ENCODE measurements at regions not wholly inside any gene's neighbourhood (a gene's known extent, or its start where the extent isn't known, plus 50 kb on each side); places are given as distances from the start of the nearest gene placed in this dataset.

- TF ChIP-seq, protein P1, sequence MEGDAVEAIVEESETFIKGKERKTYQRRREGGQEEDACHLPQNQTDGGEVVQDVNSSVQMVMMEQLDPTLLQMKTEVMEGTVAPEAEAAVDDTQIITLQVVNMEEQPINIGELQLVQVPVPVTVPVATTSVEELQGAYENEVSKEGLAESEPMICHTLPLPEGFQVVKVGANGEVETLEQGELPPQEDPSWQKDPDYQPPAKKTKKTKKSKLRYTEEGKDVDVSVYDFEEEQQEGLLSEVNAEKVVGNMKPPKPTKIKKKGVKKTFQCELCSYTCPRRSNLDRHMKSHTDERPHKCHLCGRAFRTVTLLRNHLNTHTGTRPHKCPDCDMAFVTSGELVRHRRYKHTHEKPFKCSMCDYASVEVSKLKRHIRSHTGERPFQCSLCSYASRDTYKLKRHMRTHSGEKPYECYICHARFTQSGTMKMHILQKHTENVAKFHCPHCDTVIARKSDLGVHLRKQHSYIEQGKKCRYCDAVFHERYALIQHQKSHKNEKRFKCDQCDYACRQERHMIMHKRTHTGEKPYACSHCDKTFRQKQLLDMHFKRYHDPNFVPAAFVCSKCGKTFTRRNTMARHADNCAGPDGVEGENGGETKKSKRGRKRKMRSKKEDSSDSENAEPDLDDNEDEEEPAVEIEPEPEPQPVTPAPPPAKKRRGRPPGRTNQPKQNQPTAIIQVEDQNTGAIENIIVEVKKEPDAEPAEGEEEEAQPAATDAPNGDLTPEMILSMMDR (conservative IDR thresholded peaks at IDR 0.05; ENCODE audit: low read depth, low read length), result no peak
- no peak for TF ChIP-seq EZH2 (IDR thresholded peaks at IDR 0.05; ENCODE audit: low read length, unreplicated experiment)
- no peak for TF ChIP-seq EZH2phosphoT487 (IDR thresholded peaks at IDR 0.05; ENCODE audit: borderline replicate concordance, low read length)
Observed at GRCh38 chr5:14069021-14069420, 74.1 kb upstream of the TRIO start.

Data from PC-3 (cell line).